ENCODE measurements at regions not wholly inside any gene's neighbourhood (a gene's known extent, or its start where the extent isn't known, plus 50 kb on each side); places are given as distances from the start of the nearest gene placed in this dataset.

- TF ChIP-seq POLR2A (IDR thresholded peaks at IDR 0.05; ENCODE audit: low read depth, low read length): peak; percentile 67
- DNase-seq (ENCODE audit: insufficient read length, low spot score): peak; percentile 90
- FAIRE-seq: no peak
Measured at GRCh38 chr22:46035742-46036557, 59.0 kb upstream of the WNT7B start.

GRCh38 chr22:46036558-46037408 lies 59.8 kb upstream of the WNT7B start:
- FAIRE-seq (no peak), DNase-seq (ENCODE audit: insufficient read length, low spot score) (no peak)

GRCh38 chr22:46038174-46038487 lies 61.2 kb upstream of the WNT7B start:
- TF ChIP-seq POLR2A (IDR thresholded peaks at IDR 0.05; ENCODE audit: low read depth, low read length): no peak
- FAIRE-seq (no peak), DNase-seq (ENCODE audit: insufficient read length, low spot score) (no peak)

More at GRCh38 chr22:46036558-46037408, 59.8 kb upstream of the WNT7B start:
- TF ChIP-seq POLR2A (IDR thresholded peaks at IDR 0.05; ENCODE audit: low read depth, low read length): no peak

GRCh38 chr22:46038516-46039430 lies 61.8 kb upstream of the WNT7B start:
- DNase-seq (ENCODE audit: insufficient read length, low spot score): no peak
- no peak for FAIRE-seq
- no peak for TF ChIP-seq POLR2A (IDR thresholded peaks at IDR 0.05; ENCODE audit: low read depth, low read length)

- no peak for TF ChIP-seq POLR2A (IDR thresholded peaks at IDR 0.05; ENCODE audit: low read depth, low read length)
- DNase-seq (ENCODE audit: insufficient read length, low spot score): no peak
- FAIRE-seq: no peak
Measured at GRCh38 chr22:46039535-46039934, 62.6 kb upstream of the WNT7B start.

- FAIRE-seq: no peak
- no peak for DNase-seq (ENCODE audit: insufficient read length, low spot score)
- no peak for TF ChIP-seq POLR2A (IDR thresholded peaks at IDR 0.05; ENCODE audit: low read depth, low read length)
Measured at GRCh38 chr22:46040471-46041465, 63.8 kb upstream of the WNT7B start.

GRCh38 chr22:46041642-46042041 lies 64.7 kb upstream of the WNT7B start:
- DNase-seq (ENCODE audit: insufficient read length, low spot score) (no peak), FAIRE-seq (no peak)
- TF ChIP-seq POLR2A (IDR thresholded peaks at IDR 0.05; ENCODE audit: low read depth, low read length): no peak

GRCh38 chr22:46042786-46043185 lies 65.8 kb upstream of the WNT7B start:
- TF ChIP-seq POLR2A (IDR thresholded peaks at IDR 0.05; ENCODE audit: low read depth, low read length): no peak
- DNase-seq (ENCODE audit: insufficient read length, low spot score): no peak
- FAIRE-seq: no peak

- no peak for TF ChIP-seq POLR2A (IDR thresholded peaks at IDR 0.05; ENCODE audit: low read depth, low read length)
- DNase-seq (ENCODE audit: insufficient read length, low spot score) (no peak), FAIRE-seq (no peak)
Measured at GRCh38 chr22:46043339-46043738, 66.4 kb upstream of the WNT7B start.

GRCh38 chr22:46043816-46044620 lies 67.1 kb upstream of the WNT7B start:
- DNase-seq (ENCODE audit: insufficient read length, low spot score) (no peak), FAIRE-seq (no peak)
- TF ChIP-seq POLR2A (IDR thresholded peaks at IDR 0.05; ENCODE audit: low read depth, low read length): no peak

GRCh38 chr22:46044621-46045458 lies 67.9 kb upstream of the WNT7B start:
- TF ChIP-seq POLR2A (IDR thresholded peaks at IDR 0.05; ENCODE audit: low read depth, low read length): no peak
- DNase-seq (ENCODE audit: insufficient read length, low spot score): no peak
- no peak for FAIRE-seq
